Suprapubic skin (tissue), 4 donors: ENCODE measurements at regions not wholly inside any gene's neighbourhood (a gene's known extent, or its start where the extent isn't known, plus 50 kb on each side); places are given as distances from the start of the nearest gene placed in this dataset.

ENCODE experiments used
- CTCF ChIP-seq, 2 donors: fragments of 200-600 bp in 1 of 2; fragments of 450-650 bp in 1 of 2; sonication (generic) in 1 of 2; IDR thresholded peaks; one replicate each; pipeline ENCODE4 v1.5.1; 2016 to 2019; ENCODE audit warnings: antibody characterized with exemption in 2 of 2, mild to moderate bottlenecking in 1 of 2, moderate library complexity in 1 of 2
- EP300 ChIP-seq: sonication (generic); formaldehyde crosslinking; IDR thresholded peaks from one replicate; pipeline ENCODE4 v1.6.1; 2017; ENCODE audit warnings: antibody characterized with exemption
- POLR2A ChIP-seq, 2 donors: fragments of 450-650 bp; IDR thresholded peaks; one replicate each; pipeline ENCODE4 v1.6.1; 2017; ENCODE audit warnings: antibody characterized with exemption in 2 of 2, mild to moderate bottlenecking in 2 of 2, moderate library complexity in 2 of 2
- POLR2AphosphoS5 ChIP-seq, 3 donors: sonication (generic); formaldehyde crosslinking; IDR thresholded peaks; one replicate each; pipeline ENCODE4 v1.6.1; 2017; ENCODE audit warnings: antibody characterized with exemption in 3 of 3

DNA sequence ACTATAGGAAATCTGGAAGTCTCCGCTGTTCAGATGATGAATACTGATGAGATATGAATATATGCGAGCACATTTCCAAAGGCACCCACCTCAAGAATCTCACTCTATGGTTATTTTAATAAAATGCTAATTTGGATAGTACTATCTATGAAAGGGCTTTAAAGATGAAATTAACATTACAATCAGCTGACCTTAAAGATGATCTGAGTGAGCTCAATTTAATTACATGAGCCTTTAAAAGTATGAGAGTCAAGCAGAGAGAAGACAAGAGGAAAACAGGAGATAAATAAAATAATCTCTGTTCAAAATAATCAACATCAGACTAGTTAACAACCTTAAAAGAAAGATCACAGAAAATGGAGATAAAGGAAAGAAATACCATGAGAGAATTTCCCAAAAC is 474.1 kb upstream of the TUSC1 start:
- no peak for TF ChIP-seq CTCF (IDR thresholded peaks at IDR 0.05)
- no peak for TF ChIP-seq POLR2AphosphoS5 (IDR thresholded peaks at IDR 0.05)
- TF ChIP-seq POLR2A (IDR thresholded peaks at IDR 0.05): no peak
- TF ChIP-seq EP300: no peak
